HUES6 (cell line): ENCODE measurements at regions not wholly inside any gene's neighbourhood (a gene's known extent, or its start where the extent isn't known, plus 50 kb on each side); places are given as distances from the start of the nearest gene placed in this dataset.

ENCODE experiments used
- H3K27ac ChIP-seq: 2 replicates; pipeline ENCODE4 v1.7.0; 2013; ENCODE audit warnings: low read depth, mild to moderate bottlenecking, low read length, inconsistent platforms
- H3K27me3 ChIP-seq: 2 replicates; pipeline ENCODE4 v1.6.1; 2013; ENCODE audit warnings: low read length; ENCODE audit not compliant: control insufficient read depth, insufficient read depth
- H3K36me3 ChIP-seq: 2 replicates; pipeline ENCODE4 v1.6.1; 2013; ENCODE audit warnings: low read length; ENCODE audit not compliant: control insufficient read depth, insufficient read depth
- H3K4me1 ChIP-seq: 2 replicates; pipeline ENCODE4 v1.6.1; 2013; ENCODE audit warnings: low read length; ENCODE audit not compliant: control insufficient read depth, insufficient read depth
- H3K4me3 ChIP-seq: 2 replicates; pipeline ENCODE4 v1.5.1; 2013; ENCODE audit warnings: low read depth, low read length
- H3K9ac ChIP-seq: one replicate; pipeline ENCODE4 v1.6.1; 2013; ENCODE audit warnings: mild to moderate bottlenecking, low read length
- H3K9me3 ChIP-seq: 2 replicates; pipeline ENCODE4 v1.6.1; 2013; ENCODE audit warnings: low read depth, low read length; ENCODE audit not compliant: control insufficient read depth, insufficient read depth

- no peak overlapping the region for H3K9ac ChIP-seq
- H3K27ac ChIP-seq, result no peak overlapping the region
- no peaks in the 10 kb centered on the region for H3K27me3 ChIP-seq
- H3K36me3 ChIP-seq, result no peaks in the 10 kb centered on the region
- no peaks in the 10 kb centered on the region for H3K9me3 ChIP-seq
- H3K4me3 ChIP-seq, result no peak overlapping the region
- peaks cover 5% of the 10 kb centered on the region; the same call in 1 of the 2 replicates for H3K4me1 ChIP-seq
Observed at GRCh38 chr20:39547546-39548408, 585.6 kb downstream of the DHX35 start.

- no peaks in the 10 kb centered on the region for H3K9me3 ChIP-seq
- peaks cover 13% of the 10 kb centered on the region for H3K4me1 ChIP-seq
- H3K27ac ChIP-seq, result no peak overlapping the region
- H3K36me3 ChIP-seq, result no peaks in the 10 kb centered on the region
- H3K27me3 ChIP-seq, result no peaks in the 10 kb centered on the region
- no peak overlapping the region for H3K4me3 ChIP-seq
- H3K9ac ChIP-seq, result no peak overlapping the region
Observed at GRCh38 chr20:39541136-39541803, 579.1 kb downstream of the DHX35 start.

GRCh38 chr20:39538317-39538716 is 576.2 kb downstream of the DHX35 start:
- Histone ChIP-seq H3K27me3 (no peaks in the 10 kb centered on the region), H3K4me3 (no peak overlapping the region), H3K36me3 (no peaks in the 10 kb centered on the region), H3K27ac (no peak overlapping the region), H3K9ac (no peak overlapping the region), H3K9me3 (no peaks in the 10 kb centered on the region), H3K4me1 (peaks cover 20% of the 10 kb centered on the region)

- Histone ChIP-seq H3K4me1 (peaks cover 7% of the 10 kb centered on the region), H3K27me3 (no peaks in the 10 kb centered on the region), H3K27ac (no peak overlapping the region), H3K9ac (no peak overlapping the region), H3K36me3 (no peaks in the 10 kb centered on the region), H3K4me3 (no peak overlapping the region), H3K9me3 (no peaks in the 10 kb centered on the region)
Observed at GRCh38 chr20:39535301-39535700, 573.2 kb downstream of the DHX35 start.

- Histone ChIP-seq H3K9me3 (no peaks in the 10 kb centered on the region), H3K4me3 (no peak overlapping the region), H3K9ac (no peak overlapping the region), H3K27ac (no peak overlapping the region), H3K36me3 (no peaks in the 10 kb centered on the region), H3K27me3 (no peaks in the 10 kb centered on the region), H3K4me1 (peaks cover 7% of the 10 kb centered on the region)
Observed at GRCh38 chr20:39534846-39535245, 572.7 kb downstream of the DHX35 start.

- no peak overlapping the region for H3K27ac ChIP-seq
- peaks cover 7% of the 10 kb centered on the region for H3K4me1 ChIP-seq
- H3K4me3 ChIP-seq, result no peak overlapping the region
- no peaks in the 10 kb centered on the region for H3K9me3 ChIP-seq
- no peaks in the 10 kb centered on the region for H3K27me3 ChIP-seq
- no peak overlapping the region for H3K9ac ChIP-seq
- no peaks in the 10 kb centered on the region for H3K36me3 ChIP-seq
Observed at GRCh38 chr20:39533858-39534257, 571.7 kb downstream of the DHX35 start.

GRCh38 chr20:39532205-39532604 is 570.1 kb downstream of the DHX35 start:
- H3K4me1 ChIP-seq, result peaks cover 7% of the 10 kb centered on the region

GRCh38 chr20:39528436-39528835 is 566.3 kb downstream of the DHX35 start:
- Histone ChIP-seq H3K36me3 (no peaks in the 10 kb centered on the region), H3K9ac (no peak overlapping the region), H3K4me1 (no peaks in the 10 kb centered on the region; the same call in 1 of the 2 replicates), H3K4me3 (no peak overlapping the region), H3K9me3 (no peaks in the 10 kb centered on the region), H3K27me3 (no peaks in the 10 kb centered on the region), H3K27ac (no peak overlapping the region)

More at GRCh38 chr20:39532205-39532604, 570.1 kb downstream of the DHX35 start:
- no peaks in the 10 kb centered on the region for H3K27me3 ChIP-seq
- H3K4me3 ChIP-seq, result no peak overlapping the region
- H3K9me3 ChIP-seq, result no peaks in the 10 kb centered on the region
- H3K9ac ChIP-seq, result no peak overlapping the region
- no peaks in the 10 kb centered on the region for H3K36me3 ChIP-seq
- no peak overlapping the region for H3K27ac ChIP-seq

- Histone ChIP-seq H3K27me3 (no peaks in the 10 kb centered on the region), H3K4me3 (no peak overlapping the region), H3K4me1 (no peaks in the 10 kb centered on the region), H3K9ac (no peak overlapping the region), H3K36me3 (no peaks in the 10 kb centered on the region), H3K27ac (no peak overlapping the region), H3K9me3 (no peaks in the 10 kb centered on the region)
Observed at GRCh38 chr20:39524371-39524911, 562.3 kb downstream of the DHX35 start.

GRCh38 chr20:39523405-39523804 is 561.3 kb downstream of the DHX35 start:
- Histone ChIP-seq H3K27ac (no peak overlapping the region), H3K9ac (no peak overlapping the region), H3K27me3 (no peaks in the 10 kb centered on the region), H3K36me3 (no peaks in the 10 kb centered on the region), H3K4me3 (no peak overlapping the region), H3K9me3 (no peaks in the 10 kb centered on the region), H3K4me1 (no peaks in the 10 kb centered on the region)

- H3K9me3 ChIP-seq, result no peaks in the 10 kb centered on the region
- no peaks in the 10 kb centered on the region for H3K4me1 ChIP-seq
- no peaks in the 10 kb centered on the region for H3K27me3 ChIP-seq
- no peak overlapping the region for H3K9ac ChIP-seq
- no peak overlapping the region for H3K27ac ChIP-seq
- H3K4me3 ChIP-seq, result no peak overlapping the region
- H3K36me3 ChIP-seq, result no peaks in the 10 kb centered on the region
Observed at GRCh38 chr20:39518654-39519053, 556.5 kb downstream of the DHX35 start.
